ENCODE measurements at regions not wholly inside any gene's neighbourhood (a gene's known extent, or its start where the extent isn't known, plus 50 kb on each side); places are given as distances from the start of the nearest gene placed in this dataset.

DNA sequence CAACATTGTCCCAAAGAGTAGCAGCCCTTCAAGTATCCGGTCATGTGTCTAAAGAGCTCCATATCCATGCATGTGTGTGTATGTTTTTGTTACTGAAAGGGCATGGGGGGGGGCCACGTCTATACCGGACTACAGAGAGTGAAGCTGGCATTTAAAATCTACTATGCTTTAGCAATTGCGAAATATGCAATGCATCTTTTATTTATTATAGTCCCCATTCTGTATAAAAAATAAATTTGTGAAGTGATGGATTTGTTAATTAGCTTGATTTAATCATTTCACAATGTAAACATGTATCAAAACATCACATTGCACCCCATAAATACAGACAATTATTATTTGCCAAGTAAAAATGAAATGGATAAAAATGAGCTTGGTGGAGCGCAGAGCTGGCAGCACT, 149.4 kb upstream of the ID2 start:
- TF ChIP-seq, protein P1, sequence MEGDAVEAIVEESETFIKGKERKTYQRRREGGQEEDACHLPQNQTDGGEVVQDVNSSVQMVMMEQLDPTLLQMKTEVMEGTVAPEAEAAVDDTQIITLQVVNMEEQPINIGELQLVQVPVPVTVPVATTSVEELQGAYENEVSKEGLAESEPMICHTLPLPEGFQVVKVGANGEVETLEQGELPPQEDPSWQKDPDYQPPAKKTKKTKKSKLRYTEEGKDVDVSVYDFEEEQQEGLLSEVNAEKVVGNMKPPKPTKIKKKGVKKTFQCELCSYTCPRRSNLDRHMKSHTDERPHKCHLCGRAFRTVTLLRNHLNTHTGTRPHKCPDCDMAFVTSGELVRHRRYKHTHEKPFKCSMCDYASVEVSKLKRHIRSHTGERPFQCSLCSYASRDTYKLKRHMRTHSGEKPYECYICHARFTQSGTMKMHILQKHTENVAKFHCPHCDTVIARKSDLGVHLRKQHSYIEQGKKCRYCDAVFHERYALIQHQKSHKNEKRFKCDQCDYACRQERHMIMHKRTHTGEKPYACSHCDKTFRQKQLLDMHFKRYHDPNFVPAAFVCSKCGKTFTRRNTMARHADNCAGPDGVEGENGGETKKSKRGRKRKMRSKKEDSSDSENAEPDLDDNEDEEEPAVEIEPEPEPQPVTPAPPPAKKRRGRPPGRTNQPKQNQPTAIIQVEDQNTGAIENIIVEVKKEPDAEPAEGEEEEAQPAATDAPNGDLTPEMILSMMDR (IDR thresholded peaks at IDR 0.05) = no peak
- TF ChIP-seq POLR2AphosphoS5 (IDR thresholded peaks at IDR 0.05) = no peak

Data from esophagus muscularis mucosa (tissue), 3 donors.